NCI-H2171 (cell line): ENCODE measurements at regions not wholly inside any gene's neighbourhood (a gene's known extent, or its start where the extent isn't known, plus 50 kb on each side); places are given as distances from the start of the nearest gene placed in this dataset.
"Not testable (repeated sequence)": the region's sequence is repeated elsewhere in the genome, so short reads cannot be mapped to it uniquely, and the experiment has no call there.

Source experiments
- DNase-seq: peaks from one replicate; lab custom pipeline; 2025; lab: John Stamatoyannopoulos, UW

DNA sequence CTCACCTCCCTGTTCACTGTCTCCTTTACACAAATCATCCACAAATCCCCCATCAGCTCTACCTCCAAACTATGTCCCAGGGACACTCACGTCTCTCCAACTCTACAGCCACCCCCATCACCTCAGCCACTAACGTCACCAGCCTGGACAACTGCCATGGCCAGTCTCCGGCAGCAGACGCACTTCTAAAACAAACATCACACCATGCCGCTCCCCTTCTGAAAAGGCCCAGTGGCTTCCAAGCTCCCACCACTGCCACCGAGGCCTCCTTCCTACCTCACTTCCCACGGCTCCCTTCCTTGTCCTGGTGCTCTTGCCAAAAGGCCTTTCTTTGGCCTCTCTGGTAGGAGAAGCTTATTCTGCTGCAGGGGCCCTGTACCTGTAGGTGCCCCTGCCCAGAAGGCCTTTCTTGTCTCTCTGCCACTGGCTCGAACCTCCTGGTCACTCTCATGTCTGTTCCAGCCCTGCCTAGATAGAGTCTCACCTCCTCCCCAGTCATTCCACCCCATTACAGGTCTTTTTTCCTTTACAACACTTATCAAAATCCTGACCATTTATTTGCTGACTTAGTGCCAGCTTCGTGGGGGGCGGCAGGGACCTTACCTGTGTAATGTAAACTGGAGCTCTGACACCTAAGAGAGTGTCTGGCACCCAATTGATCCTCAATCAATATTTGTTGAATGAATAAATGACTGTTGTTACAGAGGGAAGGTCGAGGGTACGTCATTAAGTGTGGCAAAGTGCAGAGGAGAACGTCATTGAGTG, 304.2 kb downstream of the GOLGA6L6 start:
- DNase-seq: not testable (repeated sequence)

DNA sequence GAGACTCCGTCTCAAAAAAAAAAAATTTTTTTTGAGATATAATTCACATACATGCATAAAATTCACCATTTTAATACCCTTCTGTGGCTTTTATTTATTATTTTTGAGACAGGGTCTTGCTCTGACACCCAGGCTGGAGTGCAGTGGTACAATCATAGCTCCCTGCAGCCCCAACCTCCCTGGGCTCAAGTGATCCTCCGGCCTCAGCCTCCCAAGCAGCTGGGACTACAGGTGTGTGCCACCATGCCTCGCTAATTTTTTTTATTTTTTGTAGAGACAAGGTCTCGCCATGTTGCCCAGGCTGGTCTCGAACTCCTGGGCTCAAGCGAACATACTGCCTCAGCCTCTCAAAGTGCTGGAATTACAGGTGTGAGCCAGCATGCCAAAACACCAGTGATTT, 305.9 kb downstream of the GOLGA6L6 start:
- not testable (repeated sequence) for DNase-seq

DNA sequence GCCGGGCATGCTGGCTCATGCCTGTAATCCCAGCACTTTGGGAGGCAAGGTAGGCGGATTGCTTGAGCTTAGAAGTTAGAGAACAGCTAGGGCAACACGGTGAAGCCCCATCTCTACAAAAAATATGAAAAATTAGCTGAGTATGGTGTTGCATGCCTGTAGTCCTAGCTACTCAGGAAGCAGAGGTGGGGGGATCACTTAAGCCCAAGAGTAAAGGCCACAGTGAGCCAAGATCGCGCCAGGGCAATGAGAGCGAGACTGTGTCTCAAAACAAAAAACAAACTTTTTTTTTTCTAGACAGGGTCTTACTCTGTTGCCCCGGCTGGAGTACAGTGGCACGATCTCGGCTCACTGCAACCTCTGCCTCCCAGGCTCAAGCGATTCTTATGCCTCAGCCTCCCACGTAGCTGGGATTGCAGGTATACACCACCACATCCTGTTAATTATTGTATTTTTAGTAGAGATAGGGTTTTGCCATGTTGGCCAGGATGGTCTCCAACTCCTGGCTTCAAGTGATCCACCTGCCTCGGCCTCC, 307.5 kb downstream of the GOLGA6L6 start:
- not testable (repeated sequence) for DNase-seq

DNA sequence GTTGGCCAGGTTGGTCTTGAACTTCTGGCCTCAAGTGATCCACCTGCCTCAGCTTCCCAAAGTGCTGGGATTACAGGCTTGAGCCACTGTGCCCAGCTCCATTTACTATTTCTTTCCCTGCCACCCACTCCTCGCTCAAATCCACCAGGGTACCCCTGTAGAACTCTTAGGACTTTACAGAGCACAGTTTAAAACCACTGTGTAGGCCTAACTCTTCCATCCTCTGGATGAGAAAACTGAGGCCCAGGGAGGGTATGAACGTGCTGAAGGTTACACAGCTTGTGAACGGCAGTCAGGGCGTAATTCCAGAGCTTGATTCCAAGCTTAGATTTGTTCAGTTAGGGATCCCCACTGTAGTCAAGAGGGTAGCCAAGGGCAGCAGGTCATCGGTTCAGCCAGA, 309.1 kb downstream of the GOLGA6L6 start:
- DNase-seq: not testable (repeated sequence)

DNA sequence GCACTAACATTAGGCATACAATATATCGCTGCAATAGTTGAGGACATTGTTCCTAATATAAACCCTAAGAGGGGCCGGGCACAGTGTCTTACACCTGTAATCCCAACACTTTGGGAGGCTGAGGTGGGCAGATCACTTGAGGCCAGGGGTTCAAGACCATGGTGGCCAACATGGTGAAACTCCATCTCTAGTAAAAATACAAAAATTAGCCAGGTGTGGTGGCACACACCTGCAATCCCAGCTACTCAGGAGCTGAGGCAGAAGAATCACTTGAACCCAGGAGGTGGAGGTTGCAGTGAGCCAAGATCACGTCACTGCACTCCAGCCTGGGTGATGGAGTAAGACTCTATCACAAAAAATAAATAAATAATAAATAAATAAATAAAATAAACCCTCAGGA, 310.9 kb downstream of the GOLGA6L6 start:
- not testable (repeated sequence) for DNase-seq

GRCh38 chr15:20228791-20229190, 312.8 kb downstream of the GOLGA6L6 start:
- DNase-seq: not testable (repeated sequence)

DNA sequence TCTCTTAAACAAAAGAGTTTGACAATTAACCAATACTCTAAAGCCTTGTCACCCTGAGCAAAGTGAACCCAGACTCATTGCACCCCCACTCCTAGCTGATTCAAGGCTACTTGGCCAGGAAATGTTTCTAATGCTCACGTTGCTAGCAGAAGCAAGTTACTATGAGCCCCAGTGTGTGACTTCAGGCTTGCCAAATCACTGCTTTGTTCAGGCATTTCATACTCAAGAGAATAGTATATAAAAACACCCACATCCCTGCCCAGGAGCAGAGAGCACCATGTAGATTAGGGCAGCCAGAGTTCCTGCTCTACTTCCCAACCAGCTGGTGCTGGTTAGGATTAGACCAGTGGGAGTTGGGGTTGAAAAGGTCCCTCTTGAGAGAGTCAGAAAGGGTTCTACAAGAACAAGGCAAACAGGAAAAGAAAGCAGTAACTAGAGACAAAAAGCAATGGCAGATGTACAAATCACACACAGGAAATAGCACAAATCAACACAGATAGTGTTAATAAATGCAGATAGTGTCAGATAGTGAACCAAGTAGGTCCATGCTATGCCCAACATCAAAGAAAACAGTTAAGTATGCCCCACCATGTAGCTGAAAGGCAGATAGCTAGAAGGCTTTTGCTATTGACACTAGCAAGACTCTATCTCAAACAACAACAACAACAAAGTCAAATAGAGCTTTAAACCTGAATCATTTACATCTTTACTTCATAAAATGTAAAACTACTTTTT, 314.3 kb downstream of the GOLGA6L6 start:
- not testable (repeated sequence) for DNase-seq

DNA sequence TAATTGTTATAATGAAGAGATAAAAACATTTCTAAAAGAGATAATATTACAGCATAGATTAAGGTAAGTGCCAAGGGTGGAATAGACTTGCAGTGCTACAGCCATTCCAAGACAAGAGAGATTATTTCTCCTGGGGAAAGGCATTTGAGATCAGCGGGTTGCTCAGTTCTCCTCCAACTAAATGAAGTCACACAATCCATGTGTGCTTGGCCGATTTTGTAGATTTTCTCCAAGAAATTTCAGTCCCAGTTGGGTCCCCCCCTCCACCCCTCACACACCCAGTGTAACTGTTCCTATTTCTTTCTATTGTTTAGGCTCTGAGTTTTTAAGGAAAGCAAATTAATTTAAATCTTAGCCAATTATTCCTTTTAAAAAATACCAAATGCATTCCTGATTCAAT, 315.1 kb downstream of the GOLGA6L6 start:
- not testable (repeated sequence) for DNase-seq

- not testable (repeated sequence) for DNase-seq
Observed at GRCh38 chr15:20221063-20221462, 320.5 kb downstream of the GOLGA6L6 start.

DNA sequence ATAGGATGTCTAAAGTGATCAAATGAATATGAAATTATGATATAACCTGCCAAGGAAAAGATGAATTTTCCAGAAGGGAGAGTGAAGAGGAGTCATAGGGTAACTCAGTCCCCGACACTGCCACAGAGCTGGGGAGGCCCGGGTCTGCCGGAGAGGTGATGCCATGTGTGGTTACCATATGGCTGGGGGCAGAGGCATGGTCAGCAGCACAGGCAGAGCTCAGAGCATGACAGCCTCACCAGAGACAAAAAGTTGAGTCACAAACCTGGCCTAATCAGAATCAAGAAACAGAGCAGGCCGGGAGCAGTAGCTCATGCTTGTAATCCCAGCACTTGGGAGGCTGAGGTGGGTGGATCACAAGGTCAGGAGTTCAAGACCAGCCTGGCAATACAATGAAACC, 322.4 kb downstream of the GOLGA6L6 start:
- DNase-seq: not testable (repeated sequence)

GRCh38 chr15:20215700-20216099, 325.9 kb downstream of the GOLGA6L6 start:
- DNase-seq: not testable (repeated sequence)

DNA sequence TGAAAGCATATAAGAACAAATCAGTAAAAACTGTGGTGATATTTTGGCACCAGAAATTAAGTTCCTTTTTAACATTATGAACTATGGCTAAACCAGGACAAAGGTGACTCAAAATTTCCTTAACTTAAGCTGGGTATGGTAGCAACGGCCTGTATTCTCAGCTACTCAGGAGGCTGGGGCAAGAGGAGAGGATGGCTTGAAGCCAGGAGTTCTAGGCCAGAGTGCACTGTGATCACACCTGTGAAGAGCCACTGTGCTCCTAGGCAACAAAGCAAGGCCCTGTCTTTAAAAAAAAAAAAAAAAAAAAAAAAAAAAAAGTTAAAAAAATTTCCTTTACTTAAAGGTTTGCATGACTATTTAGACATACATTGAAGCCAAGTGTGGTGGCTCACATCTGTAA, 327.5 kb downstream of the GOLGA6L6 start:
- DNase-seq: not testable (repeated sequence)

DNA sequence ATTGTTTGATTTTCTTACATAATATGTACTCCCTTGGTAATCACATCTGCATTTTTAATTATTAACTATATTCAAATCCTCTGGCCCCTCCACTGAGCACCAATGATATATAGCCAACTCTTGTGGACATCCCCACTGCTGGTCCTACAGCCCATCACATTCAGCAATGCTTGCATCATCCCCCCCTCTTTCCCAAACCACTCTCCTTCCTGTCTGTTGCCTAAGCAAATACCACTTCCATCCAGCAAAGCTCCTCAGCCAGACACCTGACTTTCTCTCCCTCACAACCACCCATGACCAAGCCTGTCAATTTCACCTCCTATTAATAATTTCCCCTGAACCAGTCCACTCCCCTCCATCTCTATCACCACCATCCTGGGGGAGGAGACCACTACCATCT, 330.1 kb downstream of the GOLGA6L6 start:
- not testable (repeated sequence) for DNase-seq

GRCh38 chr15:20209973-20210372, 331.6 kb downstream of the GOLGA6L6 start:
- DNase-seq: not testable (repeated sequence)

- DNase-seq: not testable (repeated sequence)
Observed at GRCh38 chr15:20207607-20208006, 334.0 kb downstream of the GOLGA6L6 start.

DNA sequence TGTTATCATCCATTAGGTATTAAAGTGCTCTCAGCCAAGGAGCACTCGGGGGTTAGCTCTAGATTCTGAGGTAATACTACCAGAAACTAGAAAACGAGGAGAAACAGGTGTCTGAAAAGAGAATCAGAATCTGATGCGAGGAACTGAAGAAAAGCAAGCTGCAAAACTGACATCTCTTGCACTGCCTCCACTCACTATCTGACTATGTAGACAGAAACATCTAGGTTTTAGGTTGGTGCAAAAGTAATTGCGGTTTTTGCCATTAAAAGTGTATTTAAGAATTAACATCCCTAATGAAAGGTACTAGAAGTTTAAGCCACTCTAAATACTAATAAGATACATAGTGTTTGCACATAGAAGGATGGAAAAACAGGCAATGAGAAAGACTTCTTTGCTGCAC, 334.4 kb downstream of the GOLGA6L6 start:
- DNase-seq: not testable (repeated sequence)

DNA sequence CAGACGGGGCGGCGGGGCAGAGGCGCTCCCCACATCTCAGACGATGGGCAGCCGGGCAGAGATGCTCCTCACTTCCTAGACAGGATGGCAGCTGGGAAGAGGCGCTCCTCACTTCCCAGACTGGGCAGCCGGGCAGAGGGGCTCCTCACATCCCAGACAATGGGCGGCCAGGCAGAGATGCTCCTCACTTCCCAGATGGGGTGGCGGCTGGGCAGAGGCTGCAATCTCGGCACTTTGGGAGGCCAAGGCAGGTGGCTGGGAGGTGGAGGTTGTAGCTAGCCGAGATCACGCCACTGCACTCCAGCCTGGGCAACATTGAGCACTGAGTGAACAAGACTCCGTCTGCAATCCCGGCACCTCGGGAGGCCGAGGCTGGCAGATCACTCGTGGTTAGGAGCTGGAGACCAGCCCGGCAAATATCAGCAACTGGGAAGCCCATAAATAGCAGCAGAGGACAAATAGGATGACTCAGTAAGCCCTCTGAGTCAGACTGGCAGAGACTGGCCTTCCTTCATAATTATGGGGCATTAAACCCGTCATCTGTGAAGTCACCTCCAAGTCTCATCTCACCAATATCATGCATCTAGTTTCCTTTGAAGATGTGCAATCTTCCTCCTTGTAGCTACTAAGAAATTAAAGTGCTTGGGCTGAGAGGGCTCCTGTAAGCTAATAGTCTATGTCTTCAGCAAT, 337.3 kb downstream of the GOLGA6L6 start:
- DNase-seq: not testable (repeated sequence)

GRCh38 chr15:20203649-20204150, 337.9 kb downstream of the GOLGA6L6 start:
- DNase-seq: not testable (repeated sequence)

GRCh38 chr15:20194591-20195198, 346.9 kb downstream of the GOLGA6L6 start:
- DNase-seq: not testable (repeated sequence)

- not testable (repeated sequence) for DNase-seq
Observed at GRCh38 chr15:20192982-20193929, 348.3 kb downstream of the GOLGA6L6 start.
